Body of pancreas (tissue), 4 donors: ENCODE measurements at regions not wholly inside any gene's neighbourhood (a gene's known extent, or its start where the extent isn't known, plus 50 kb on each side); places are given as distances from the start of the nearest gene placed in this dataset.

Experiments used
- ATAC-seq: fragments of 150-250 bp; one replicate; pipeline ENCODE4 v1.9.1; 2016
- DNase-seq, 4 donors: peaks; one replicate each; pipeline ENCODE4 v3.0.0-alpha.2; 2019
- H3K27ac ChIP-seq, 4 donors: fragments of 200-600 bp; sonication (generic); 1 replicate in 3 of 4; 2 replicates in 1 of 4; pipeline versions ENCODE4 v1.5.1 to v1.6.1; 2016 to 2019; ENCODE audit warnings: mild to moderate bottlenecking in 1 of 4, mixed read lengths in 1 of 4, moderate library complexity in 1 of 4
- H3K27me3 ChIP-seq, 2 donors: fragments of 200-600 bp; sonication (generic); one replicate each; pipeline ENCODE4 v1.6.0; 2016; ENCODE audit warnings: mild to moderate bottlenecking in 1 of 2
- H3K36me3 ChIP-seq, 2 donors: fragments of 200-600 bp; sonication (generic); replicated peaks in 1 of 2; 2 replicates each; pipeline ENCODE4 v1.5.1; 2016; ENCODE audit warnings: low read depth in 2 of 2; ENCODE audit not compliant: insufficient read depth in 1 of 2
- H3K4me1 ChIP-seq: fragments of 200-600 bp; sonication (generic); one replicate; pipeline ENCODE4 v1.6.0; 2016
- H3K4me3 ChIP-seq, 2 donors: fragments of 200-600 bp; sonication (generic); 1 replicate in 1 of 2; 2 replicates in 1 of 2; pipeline ENCODE4 v1.5.1; 2016 to 2019
- H3K9me3 ChIP-seq, 3 donors: fragments of 200-600 bp; sonication (generic); 1 replicate in 2 of 3; 2 replicates in 1 of 3; pipeline ENCODE4 v1.5.1; 2016
- POLR2A ChIP-seq, 3 donors: fragments of 450-650 bp; IDR thresholded peaks; one replicate each; pipeline ENCODE4 v1.6.1; 2016; ENCODE audit warnings: antibody characterized with exemption in 3 of 3, mild to moderate bottlenecking in 2 of 3
- WGBS, 2 donors: methylation state at CpG; one replicate each; pipeline ENCODE4 v1.1.5; 2017; 5-methylcytosine and 5-hydroxymethylcytosine counted together
- intact Hi-C: fragments of 100-400 bp; cut with DNase I; formaldehyde crosslinking; loops from one replicate; pipeline ENCODE4 v1.15.1; 2023
- TF ChIP-seq, protein P1 (sequence below), 7 experiments: fragments of 450-650 bp in 4 of 7; fragments of 200-600 bp in 3 of 7; sonication (generic) in 3 of 7; IDR thresholded peaks; one replicate each; pipeline ENCODE4 v1.5.1; 2016 to 2019; ENCODE audit warnings: antibody characterized with exemption in 7 of 7

DNA sequence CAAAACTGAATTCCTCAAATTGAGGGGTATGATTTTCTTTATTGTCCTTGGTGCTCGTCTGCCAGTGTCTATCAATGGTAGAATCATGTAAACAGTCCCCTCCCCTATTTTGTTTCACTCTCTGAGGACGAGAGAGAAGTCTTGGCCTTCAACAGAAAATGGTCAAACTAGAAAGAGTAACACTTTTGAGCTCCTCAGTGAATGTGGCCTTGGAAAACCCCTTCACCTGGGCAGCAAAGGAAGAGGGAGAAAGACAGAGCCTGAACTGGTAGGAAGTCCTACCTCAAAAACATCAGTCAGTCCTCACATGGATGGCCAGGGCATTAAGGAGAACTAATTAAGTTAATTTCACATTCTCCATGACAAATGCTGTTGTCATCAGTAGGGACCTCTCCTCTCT is 86.1 kb upstream of the TOP3B start:
- intact Hi-C loops, result no loop called here
- H3K4me3 ChIP-seq, result no peak overlapping the region
- H3K27ac ChIP-seq, result no peak overlapping the region
- DNase-seq (no peak), ATAC-seq (no peak)
- no peaks in the 10 kb centered on the region for H3K4me1 ChIP-seq
- WGBS, 2 donors, result 66 to 73% methylated on average over 2 of the region's 2 CpGs
- H3K9me3 ChIP-seq, result no peaks in the 10 kb centered on the region
- no peak for TF ChIP-seq POLR2A (IDR thresholded peaks at IDR 0.05)
- TF ChIP-seq, protein P1, sequence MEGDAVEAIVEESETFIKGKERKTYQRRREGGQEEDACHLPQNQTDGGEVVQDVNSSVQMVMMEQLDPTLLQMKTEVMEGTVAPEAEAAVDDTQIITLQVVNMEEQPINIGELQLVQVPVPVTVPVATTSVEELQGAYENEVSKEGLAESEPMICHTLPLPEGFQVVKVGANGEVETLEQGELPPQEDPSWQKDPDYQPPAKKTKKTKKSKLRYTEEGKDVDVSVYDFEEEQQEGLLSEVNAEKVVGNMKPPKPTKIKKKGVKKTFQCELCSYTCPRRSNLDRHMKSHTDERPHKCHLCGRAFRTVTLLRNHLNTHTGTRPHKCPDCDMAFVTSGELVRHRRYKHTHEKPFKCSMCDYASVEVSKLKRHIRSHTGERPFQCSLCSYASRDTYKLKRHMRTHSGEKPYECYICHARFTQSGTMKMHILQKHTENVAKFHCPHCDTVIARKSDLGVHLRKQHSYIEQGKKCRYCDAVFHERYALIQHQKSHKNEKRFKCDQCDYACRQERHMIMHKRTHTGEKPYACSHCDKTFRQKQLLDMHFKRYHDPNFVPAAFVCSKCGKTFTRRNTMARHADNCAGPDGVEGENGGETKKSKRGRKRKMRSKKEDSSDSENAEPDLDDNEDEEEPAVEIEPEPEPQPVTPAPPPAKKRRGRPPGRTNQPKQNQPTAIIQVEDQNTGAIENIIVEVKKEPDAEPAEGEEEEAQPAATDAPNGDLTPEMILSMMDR (IDR thresholded peaks at IDR 0.05), result no peak
- no peaks in the 10 kb centered on the region for H3K36me3 ChIP-seq
- H3K27me3 ChIP-seq, result no peaks in the 10 kb centered on the region

DNA sequence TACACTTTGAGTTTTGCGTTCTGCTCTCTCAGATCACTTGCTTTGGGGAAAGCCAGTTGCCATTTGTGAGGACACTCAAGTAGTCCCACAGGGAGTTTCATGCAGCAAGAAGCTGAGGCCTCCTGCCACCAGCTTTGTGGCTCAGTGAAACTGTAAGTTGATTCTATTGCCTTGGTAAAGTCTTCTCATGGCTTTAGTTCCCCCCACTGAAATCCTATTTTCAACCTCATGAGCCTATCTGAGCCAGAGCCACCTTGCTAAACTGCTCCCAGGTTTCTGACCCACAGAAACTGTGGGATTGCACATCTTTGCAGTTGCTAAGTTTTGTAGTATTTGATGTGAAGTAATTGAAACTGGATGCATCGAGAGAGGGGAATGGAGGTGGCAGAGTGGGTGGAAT is 85.4 kb upstream of the TOP3B start:
- intact Hi-C loops, result no loop called here
- TF ChIP-seq POLR2A (IDR thresholded peaks at IDR 0.05), result no peak
- TF ChIP-seq, protein P1 (IDR thresholded peaks at IDR 0.05), result no peak
- DNase-seq (no peak), ATAC-seq (no peak)
- no peak overlapping the region for H3K4me3 ChIP-seq
- no peaks in the 10 kb centered on the region for H3K4me1 ChIP-seq
- WGBS, 2 donors, result 74 to 80% methylated on average over 2 of the region's 2 CpGs
- no peak overlapping the region for H3K27ac ChIP-seq
- no peaks in the 10 kb centered on the region for H3K9me3 ChIP-seq
- H3K27me3 ChIP-seq, result no peaks in the 10 kb centered on the region
- H3K36me3 ChIP-seq, result no peaks in the 10 kb centered on the region

DNA sequence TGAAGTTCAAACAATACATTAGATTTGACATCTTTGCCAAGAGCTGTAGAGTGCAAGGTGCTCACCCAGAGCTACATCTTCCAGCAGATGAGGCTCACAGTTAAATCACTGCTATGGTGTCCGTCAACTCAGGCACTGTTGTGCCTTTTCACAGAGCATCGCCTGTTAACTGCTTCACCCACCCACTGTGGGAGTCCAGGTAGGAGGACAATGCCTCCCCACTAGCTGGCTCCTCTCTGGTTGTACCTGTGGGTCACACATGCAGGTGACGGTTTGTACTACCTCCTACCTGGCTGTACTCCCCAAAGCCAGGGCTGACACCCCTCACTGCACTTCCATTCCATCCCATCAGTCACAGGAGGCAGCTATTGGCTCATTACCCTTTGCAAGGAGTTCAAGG is 84.6 kb upstream of the TOP3B start:
- DNase-seq, result no peak
- TF ChIP-seq POLR2A (IDR thresholded peaks at IDR 0.05), result no peak
- TF ChIP-seq, protein P1 (IDR thresholded peaks at IDR 0.05), result no peak
- Histone ChIP-seq H3K4me3 (no peak overlapping the region), H3K36me3 (no peaks in the 10 kb centered on the region), H3K27me3 (no peaks in the 10 kb centered on the region), H3K4me1 (no peaks in the 10 kb centered on the region), H3K27ac (no peak overlapping the region), H3K9me3 (no peaks in the 10 kb centered on the region)
- intact Hi-C loops, result no loop called here
- WGBS, 2 donors, result 78 to 93% methylated on average over 3 of the region's 3 CpGs
- no peak for ATAC-seq

DNA sequence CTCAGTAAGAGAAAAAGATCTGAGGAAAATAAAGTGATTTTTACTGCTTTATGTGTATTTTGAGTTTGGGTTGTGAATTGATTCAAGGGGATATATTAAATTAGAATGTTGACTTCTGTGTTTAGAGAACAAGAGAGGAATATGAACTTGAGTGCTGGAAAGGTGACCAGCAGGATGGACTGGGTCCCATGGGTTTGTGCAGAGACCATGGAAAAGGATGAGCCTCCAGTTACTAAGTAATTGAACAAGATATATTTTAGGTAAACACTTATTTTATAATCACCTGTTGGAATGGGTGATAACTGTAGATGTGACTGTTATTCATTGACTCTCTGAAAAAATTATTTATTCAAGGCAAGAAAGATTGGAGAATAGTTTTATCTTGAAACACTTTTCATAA is 82.0 kb upstream of the TOP3B start:
- no peaks in the 10 kb centered on the region for H3K36me3 ChIP-seq
- TF ChIP-seq POLR2A (IDR thresholded peaks at IDR 0.05), result no peak
- TF ChIP-seq, protein P1 (IDR thresholded peaks at IDR 0.05), result no peak
- no peak overlapping the region for H3K27ac ChIP-seq
- H3K4me1 ChIP-seq, result peaks cover 3% of the 10 kb centered on the region
- no peaks in the 10 kb centered on the region for H3K9me3 ChIP-seq
- DNase-seq (no peak), ATAC-seq (no peak)
- no peak overlapping the region for H3K4me3 ChIP-seq
- no peaks in the 10 kb centered on the region for H3K27me3 ChIP-seq
- intact Hi-C loops, result no loop called here

DNA sequence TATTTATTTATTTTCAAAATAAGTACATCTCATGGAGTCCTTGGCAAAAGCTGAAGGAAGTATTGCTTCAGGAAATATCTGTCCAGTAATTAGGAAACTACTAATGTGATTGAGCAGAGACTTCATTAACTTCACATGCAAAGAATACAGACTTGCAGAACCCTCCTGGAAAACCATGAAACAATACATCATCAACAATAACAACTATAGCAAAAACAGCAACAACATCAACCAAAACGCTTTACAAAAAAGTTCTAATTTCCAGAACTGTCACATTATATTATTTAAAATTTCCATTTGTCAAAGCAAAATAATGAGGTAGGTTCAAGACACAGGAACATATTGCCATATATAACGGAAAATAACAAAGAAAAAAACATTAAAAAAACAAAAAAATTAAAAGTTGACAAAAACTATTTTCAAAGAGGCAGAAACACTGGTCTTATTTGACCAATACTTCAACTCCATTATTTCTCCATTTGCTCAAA is 79.8 kb upstream of the TOP3B start:
- DNase-seq (no peak), ATAC-seq (no peak)
- Histone ChIP-seq H3K27me3 (no peaks in the 10 kb centered on the region), H3K27ac (no peak overlapping the region), H3K36me3 (no peaks in the 10 kb centered on the region), H3K9me3 (no peaks in the 10 kb centered on the region), H3K4me3 (no peak overlapping the region), H3K4me1 (peaks cover 3% of the 10 kb centered on the region)
- WGBS, 2 donors, result 68 to 79% methylated on average over 2 of the region's 2 CpGs
- intact Hi-C loops, result no loop called here
- no peak for TF ChIP-seq POLR2A (IDR thresholded peaks at IDR 0.05)
- TF ChIP-seq, protein P1 (IDR thresholded peaks at IDR 0.05), result no peak
